Esophagus muscularis mucosa (tissue), 4 donors: ENCODE measurements at regions not wholly inside any gene's neighbourhood (a gene's known extent, or its start where the extent isn't known, plus 50 kb on each side); places are given as distances from the start of the nearest gene placed in this dataset.

ENCODE experiments used
- DNase-seq: peaks from one replicate; pipeline ENCODE4 v3.0.0-alpha.2; 2017; ENCODE audit errors: extremely low spot score
- H3K27ac ChIP-seq, 4 donors: fragments of 200-600 bp; sonication (generic); replicated peaks in 1 of 4; 1 replicate in 3 of 4; 2 replicates in 1 of 4; pipeline ENCODE4 v1.5.1; 2016 to 2019; ENCODE audit warnings: mild to moderate bottlenecking in 1 of 4
- H3K27me3 ChIP-seq, 4 donors: fragments of 200-600 bp; sonication (generic); one replicate each; pipeline versions ENCODE4 v1.5.1 to v1.6.0; 2016 to 2019
- H3K36me3 ChIP-seq, 4 donors: fragments of 200-600 bp; sonication (generic); one replicate each; pipeline ENCODE4 v1.5.1; 2016 to 2019
- H3K4me1 ChIP-seq, 4 donors: fragments of 200-600 bp; sonication (generic); one replicate each; pipeline ENCODE4 v1.5.1; 2016 to 2019
- H3K4me3 ChIP-seq, 4 donors: fragments of 200-600 bp; sonication (generic); 1 replicate in 2 of 4; 2 replicates in 2 of 4; pipeline ENCODE4 v1.5.1; 2016 to 2019; ENCODE audit warnings: mild to moderate bottlenecking in 4 of 4, moderate library complexity in 1 of 4
- H3K9me3 ChIP-seq, 4 donors: fragments of 200-600 bp; sonication (generic); 1 replicate in 3 of 4; 2 replicates in 1 of 4; pipeline ENCODE4 v1.5.1; 2016 to 2019
- CTCF ChIP-seq, 3 experiments: fragments of 200-600 bp in 2 of 3; fragments of 450-650 bp in 1 of 3; sonication (generic) in 2 of 3; IDR thresholded peaks; one replicate each; pipeline ENCODE4 v1.5.1; 2017 to 2019; ENCODE audit warnings: antibody characterized with exemption in 3 of 3, mild to moderate bottlenecking in 2 of 3, moderate library complexity in 1 of 3
- EP300 ChIP-seq: sonication (generic); formaldehyde crosslinking; IDR thresholded peaks from one replicate; pipeline ENCODE4 v1.6.1; 2017; ENCODE audit warnings: antibody characterized with exemption
- POLR2A ChIP-seq: fragments of 450-650 bp; IDR thresholded peaks from one replicate; pipeline ENCODE4 v1.6.1; 2017; ENCODE audit warnings: antibody characterized with exemption, moderate library complexity, mild to moderate bottlenecking, low read depth
- POLR2AphosphoS5 ChIP-seq, 2 donors: sonication (generic); formaldehyde crosslinking; IDR thresholded peaks; one replicate each; pipeline ENCODE4 v1.6.1; 2017; ENCODE audit warnings: antibody characterized with exemption in 2 of 2
- WGBS: methylation state at CpG from one replicate; pipeline ENCODE4 v1.1.5; 2018; 5-methylcytosine and 5-hydroxymethylcytosine counted together
- intact Hi-C: fragments of 100-400 bp; cut with DNase I; formaldehyde crosslinking; loops from one replicate; pipeline ENCODE4 v1.15.1; 2023

- TF ChIP-seq EP300: no peak
- TF ChIP-seq POLR2AphosphoS5 (IDR thresholded peaks at IDR 0.05): no peak
- no peak for TF ChIP-seq CTCF (IDR thresholded peaks at IDR 0.05)
- TF ChIP-seq POLR2A: no peak
- Histone ChIP-seq H3K36me3 (no peaks in the 10 kb centered on the region), H3K27me3 (peaks cover 0 to 18% (median 0%) of the 10 kb centered on the region in 4 donors), H3K4me1 (no peaks in the 10 kb centered on the region), H3K9me3 (peaks cover 0 to 2% (median 0%) of the 10 kb centered on the region in 4 donors), H3K4me3 (no peak overlapping the region), H3K27ac (no peak overlapping the region)
- DNase-seq: no peak
- WGBS: 89% methylated on average over 3 of the region's 3 CpGs
- intact Hi-C loops: loop anchor here (5.0 kb wide), 1 partner anchor 160 kb away; no protein-coding TSS in a partner anchor
These were observed 49.9 kb upstream of the CD83 start for GRCh38 chr6:14067656-14068055.
